Adrenal gland (tissue), 5 donors: ENCODE measurements at regions not wholly inside any gene's neighbourhood (a gene's known extent, or its start where the extent isn't known, plus 50 kb on each side); places are given as distances from the start of the nearest gene placed in this dataset.

Experiments used
- CTCF ChIP-seq, 6 experiments: fragments of 450-650 bp in 4 of 6; fragments of 200-600 bp in 2 of 6; sonication (generic) in 1 of 6; IDR thresholded peaks; 1 replicate in 5 of 6; 2 replicates in 1 of 6; pipeline versions ENCODE4 v1.5.1 to v1.8.0; 2016 to 2021; ENCODE audit warnings: antibody characterized with exemption in 6 of 6, mild to moderate bottlenecking in 2 of 6, moderate library complexity in 1 of 6
- POLR2A ChIP-seq, 2 donors: fragments of 450-650 bp; IDR thresholded peaks; one replicate each; pipeline ENCODE4 v1.6.1; 2017; ENCODE audit warnings: antibody characterized with exemption in 2 of 2, mild to moderate bottlenecking in 2 of 2, moderate library complexity in 1 of 2
- donor health status: DM: no; HTN: no; CAD: no.

- TF ChIP-seq CTCF (IDR thresholded peaks at IDR 0.05) (no peak), POLR2A (IDR thresholded peaks at IDR 0.05) (no peak)
Observed at GRCh38 chr18:43719267-43719795, 442.0 kb upstream of the SYT4 start.
